Astrocyte of the spinal cord (primary cell): ENCODE measurements at regions not wholly inside any gene's neighbourhood (a gene's known extent, or its start where the extent isn't known, plus 50 kb on each side); places are given as distances from the start of the nearest gene placed in this dataset.
"Not testable (repeated sequence)": the region's sequence is repeated elsewhere in the genome, so short reads cannot be mapped to it uniquely, and the experiment has no call there.

Source experiments
- DNase-seq: peaks from one replicate; pipeline ENCODE4 v3.0.0; 2011; ENCODE audit warnings: low read depth, low spot score
- H3K4me3 ChIP-seq: 2 replicates; pipeline ENCODE4 v1.5.1; 2011; ENCODE audit warnings: low read depth, mild to moderate bottlenecking, low read length, moderate library complexity
- CTCF ChIP-seq: IDR thresholded peaks from 2 replicates; pipeline ENCODE4 v1.5.1; 2012; ENCODE audit warnings: low read depth, mild to moderate bottlenecking, low read length, inconsistent platforms
- in situ Hi-C: cut with HindIII; loops from 2 replicates; pipeline ENCODE4 v1.10.0; 2017; ENCODE audit warnings: low sequenced_read_pairs

- in situ Hi-C loops, result no loop called here
- DNase-seq, result peak; percentile 62
- H3K4me3 ChIP-seq, result no peak overlapping the region
- TF ChIP-seq CTCF, result no peak
These were observed 460.1 kb downstream of the NAV3 start for GRCh38 chr12:78290606-78291345.

GRCh38 chr12:78293059-78293686, 462.5 kb downstream of the NAV3 start:
- no peak for DNase-seq
- TF ChIP-seq CTCF, result no peak
- no peak overlapping the region for H3K4me3 ChIP-seq
- in situ Hi-C loops, result no loop called here

- in situ Hi-C loops, H3K4me3 ChIP-seq, DNase-seq: not testable (repeated sequence)
These were observed 470.6 kb downstream of the NAV3 start for GRCh38 chr12:78301282-78301681.

GRCh38 chr12:78305808-78306207, 475.1 kb downstream of the NAV3 start:
- DNase-seq, result no peak
- no peak overlapping the region for H3K4me3 ChIP-seq
- in situ Hi-C loops, result no loop called here
- no peak for TF ChIP-seq CTCF

- TF ChIP-seq CTCF, result no peak
- in situ Hi-C loops, result no loop called here
- DNase-seq, result no peak
- no peak overlapping the region for H3K4me3 ChIP-seq
These were observed 475.5 kb downstream of the NAV3 start for GRCh38 chr12:78306236-78306635.

- DNase-seq, result no peak
- no peak overlapping the region for H3K4me3 ChIP-seq
- in situ Hi-C loops, result no loop called here
These were observed 478.0 kb downstream of the NAV3 start for GRCh38 chr12:78308701-78309100.

More at GRCh38 chr12:78308701-78309100, 478.0 kb downstream of the NAV3 start:
- TF ChIP-seq CTCF, result no peak
